ENCODE measurements at regions not wholly inside any gene's neighbourhood (a gene's known extent, or its start where the extent isn't known, plus 50 kb on each side); places are given as distances from the start of the nearest gene placed in this dataset.
"Not testable (repeated sequence)": the region's sequence is repeated elsewhere in the genome, so short reads cannot be mapped to it uniquely, and the experiment has no call there.

- not testable (repeated sequence) for TF ChIP-seq CTCF (IDR thresholded peaks at IDR 0.05); EZH2 (IDR thresholded peaks at IDR 0.05; ENCODE audit: borderline replicate concordance, insufficient read depth, low read depth, low read length, poor library complexity, severe bottlenecking)
These were observed 114.3 kb downstream of the VGLL3 start for GRCh38 chr3:86876504-86877181.
